Amniotic epithelial cell (primary cell): ENCODE measurements at regions not wholly inside any gene's neighbourhood (a gene's known extent, or its start where the extent isn't known, plus 50 kb on each side); places are given as distances from the start of the nearest gene placed in this dataset.

ENCODE experiments used
- DNase-seq: peaks from one replicate; pipeline ENCODE4 v3.0.0-alpha.2; 2010; ENCODE audit warnings: low read depth

- DNase-seq: no peak
Measured at GRCh38 chr2:6626401-6627012, 239.2 kb downstream of the CMPK2 start.

DNA sequence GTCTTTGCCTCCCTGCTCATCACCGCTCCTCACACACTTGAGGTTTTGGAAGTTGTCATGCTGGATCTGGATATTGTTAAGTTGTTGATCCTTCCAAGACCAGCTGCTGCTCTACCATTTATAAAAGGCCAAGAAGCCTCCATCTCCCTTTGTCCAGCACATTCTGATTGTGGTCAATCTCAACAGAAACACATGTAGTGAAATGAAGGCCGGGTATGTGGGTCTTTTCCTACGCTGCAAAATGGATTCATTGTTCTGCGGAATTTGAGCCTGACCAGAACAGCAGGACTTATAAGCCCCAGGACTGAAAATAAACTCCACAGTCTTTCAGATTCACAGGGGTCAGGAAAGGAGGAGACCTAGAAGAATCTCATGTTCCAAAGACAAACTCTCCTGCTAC lies 238.4 kb downstream of the CMPK2 start:
- DNase-seq: no peak

DNA sequence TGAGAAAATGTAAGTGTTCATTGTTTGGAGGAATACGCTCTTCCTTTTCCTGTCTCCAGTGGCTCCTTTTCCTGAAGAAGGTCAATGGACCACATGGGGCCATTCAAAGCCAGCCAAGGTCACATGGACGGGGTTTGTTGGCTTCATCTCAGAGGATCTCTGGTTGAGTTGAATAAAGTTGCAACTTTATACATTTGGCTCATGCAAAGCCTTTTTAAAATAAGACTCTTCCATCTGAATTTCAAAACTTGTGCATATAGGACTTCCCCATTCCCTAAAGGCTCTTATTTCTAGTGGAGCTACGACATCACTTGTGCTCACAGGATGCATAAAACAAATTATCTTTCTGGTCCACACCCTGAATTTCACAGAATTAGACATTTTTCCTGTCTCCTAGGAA lies 235.5 kb downstream of the CMPK2 start:
- no peak for DNase-seq

- DNase-seq: no peak
Measured at GRCh38 chr2:6635296-6635695, 230.4 kb downstream of the CMPK2 start.

DNA sequence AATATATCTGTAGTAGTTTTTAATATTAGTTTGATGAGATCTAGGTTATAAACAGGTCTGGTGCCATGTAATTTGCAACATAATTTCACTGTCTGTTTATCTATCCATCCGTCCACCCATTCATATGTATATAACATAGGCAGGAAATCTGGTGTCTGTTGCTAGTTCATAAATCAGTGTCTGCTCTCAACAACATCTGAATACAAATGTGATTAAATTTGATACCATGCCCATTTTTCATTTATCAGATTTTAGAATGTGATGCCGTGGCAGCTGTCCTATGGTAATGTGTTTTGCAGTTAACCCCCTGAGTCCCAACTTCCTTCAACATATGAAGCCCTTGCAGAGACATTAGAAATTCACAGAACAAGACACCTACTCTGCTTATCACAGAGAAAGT lies 228.4 kb downstream of the CMPK2 start:
- no peak for DNase-seq

DNA sequence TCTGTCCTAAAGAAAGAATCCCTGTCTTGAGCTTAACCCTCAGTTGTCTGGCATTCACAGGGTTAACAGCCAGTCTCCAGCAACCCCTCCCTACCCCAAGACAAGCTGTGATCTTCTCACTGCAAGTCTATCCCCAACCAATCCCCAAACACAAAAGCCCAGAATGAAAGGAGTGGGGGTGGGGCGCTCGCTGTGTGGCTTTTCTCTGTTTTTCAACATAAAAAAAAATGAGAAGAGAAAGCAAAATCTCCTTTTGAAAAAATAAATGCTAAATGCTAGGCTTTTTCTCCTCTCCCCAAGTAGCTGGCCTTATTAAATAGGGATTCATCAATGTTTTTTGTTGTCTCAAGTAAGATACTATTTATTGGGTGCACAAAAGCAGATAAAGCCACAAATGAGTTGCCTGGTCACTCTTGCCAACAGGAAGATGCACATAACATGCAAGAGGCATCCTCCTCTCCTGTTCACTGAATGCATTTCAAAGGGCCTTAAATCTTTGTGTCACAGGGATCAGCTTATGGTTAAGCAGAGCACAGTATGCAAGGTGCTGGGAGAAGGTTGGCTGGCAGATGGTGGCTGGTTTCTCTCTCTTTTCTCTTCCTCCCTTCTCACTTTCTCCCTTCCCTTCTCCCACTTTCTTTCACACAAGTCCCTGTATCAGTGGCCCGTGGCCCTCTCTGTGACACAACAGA lies 225.6 kb downstream of the CMPK2 start:
- DNase-seq: no peak

DNA sequence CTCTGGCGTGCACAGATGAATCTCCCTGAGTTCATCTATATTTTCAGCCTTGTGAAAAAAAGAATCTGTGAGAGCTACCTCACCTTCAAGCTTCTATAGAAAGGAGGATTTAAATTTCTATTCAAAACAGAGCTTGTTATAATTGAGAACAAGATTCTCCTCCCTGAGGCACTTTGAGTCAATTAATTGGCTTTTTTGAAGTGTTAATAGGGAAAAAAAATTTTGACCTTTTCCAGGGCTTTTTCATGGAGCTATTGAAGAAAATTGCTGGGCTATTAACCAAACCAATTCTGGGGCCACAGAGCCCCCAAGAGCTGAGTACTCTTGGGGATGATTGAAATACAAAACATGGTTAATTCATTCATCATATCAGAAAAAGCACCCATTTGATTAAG lies 225.1 kb downstream of the CMPK2 start:
- DNase-seq: no peak

GRCh38 chr2:6641956-6642355 lies 223.8 kb downstream of the CMPK2 start:
- no peak for DNase-seq

GRCh38 chr2:6644261-6644660 lies 221.4 kb downstream of the CMPK2 start:
- DNase-seq: no peak

GRCh38 chr2:6645004-6645403 lies 220.7 kb downstream of the CMPK2 start:
- no peak for DNase-seq

- no peak for DNase-seq
Measured at GRCh38 chr2:6645672-6646071, 220.0 kb downstream of the CMPK2 start.

DNA sequence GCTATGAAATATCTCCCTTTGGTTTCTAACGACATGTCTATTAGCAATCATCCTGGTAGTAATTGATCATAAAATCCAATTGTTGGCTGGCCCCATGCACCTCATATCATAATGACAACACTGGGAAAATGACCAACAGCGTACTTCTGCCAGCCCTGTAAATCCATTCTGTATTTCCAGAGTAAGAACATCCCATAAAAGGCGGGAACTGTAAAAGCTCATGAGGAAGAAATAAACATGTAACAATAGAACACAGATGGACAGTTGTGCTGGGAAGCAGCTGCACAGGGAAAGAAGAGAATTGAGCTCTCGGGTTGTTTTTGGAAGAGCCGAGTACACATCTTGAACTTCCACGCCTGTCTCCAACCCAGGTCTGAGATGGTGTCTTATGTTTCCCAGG lies 218.7 kb downstream of the CMPK2 start:
- DNase-seq: no peak

DNA sequence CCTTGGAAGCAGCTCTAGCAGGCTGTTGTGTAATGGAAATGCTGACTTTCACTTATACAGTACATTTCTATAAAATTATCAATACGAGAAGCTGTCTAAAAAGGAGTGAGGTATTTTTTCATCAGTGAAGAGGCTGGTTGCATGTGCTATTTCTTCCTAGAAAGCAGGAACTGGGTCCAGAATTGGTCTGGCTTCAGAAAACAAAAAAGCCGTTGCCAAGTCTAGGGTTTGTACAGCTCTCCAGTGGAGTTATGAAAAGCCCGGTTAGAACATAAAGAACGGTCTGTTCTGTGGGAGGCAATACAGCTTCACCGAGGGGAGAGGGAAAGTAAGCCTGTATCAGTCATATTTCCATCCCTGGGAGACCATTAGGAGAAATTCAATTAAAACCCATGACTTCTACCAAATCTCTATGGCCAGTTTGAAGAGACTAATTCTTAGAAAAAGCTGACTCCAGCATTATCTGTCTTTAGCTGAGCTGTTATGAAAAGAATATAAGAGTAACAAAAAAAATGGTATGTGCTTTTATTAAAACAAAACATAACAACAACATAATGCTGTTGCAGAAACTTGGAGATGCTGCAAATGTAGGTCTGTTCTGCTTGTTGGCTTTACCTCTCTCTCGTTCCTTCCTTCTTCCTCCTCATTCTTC lies 217.0 kb downstream of the CMPK2 start:
- no peak for DNase-seq

DNA sequence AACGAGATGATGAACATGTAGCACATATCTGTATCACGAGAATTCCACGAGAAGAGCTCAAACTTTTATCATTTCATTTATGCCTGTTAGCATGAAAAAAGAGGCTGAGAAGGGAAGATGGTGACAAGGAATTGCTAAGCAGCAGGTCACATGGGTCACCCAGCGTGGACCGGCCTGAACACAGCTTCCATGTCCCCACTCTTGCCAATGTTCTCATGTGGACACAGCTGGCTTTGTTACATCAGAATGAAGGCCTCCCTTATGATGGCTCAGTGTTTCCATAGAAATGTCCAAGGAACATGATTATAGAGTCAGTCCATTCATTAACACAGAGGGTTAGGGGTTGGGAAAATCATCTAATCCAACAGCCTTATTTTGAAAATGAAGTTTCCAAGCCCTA lies 215.4 kb downstream of the CMPK2 start:
- no peak for DNase-seq

GRCh38 chr2:6652251-6652650 lies 213.5 kb downstream of the CMPK2 start:
- DNase-seq: no peak

GRCh38 chr2:6653281-6653750 lies 212.4 kb downstream of the CMPK2 start:
- no peak for DNase-seq

- no peak for DNase-seq
Measured at GRCh38 chr2:6654279-6654678, 211.4 kb downstream of the CMPK2 start.

- DNase-seq: no peak
Measured at GRCh38 chr2:6656633-6657032, 209.1 kb downstream of the CMPK2 start.

GRCh38 chr2:6657136-6657535 lies 208.6 kb downstream of the CMPK2 start:
- DNase-seq: no peak

- no peak for DNase-seq
Measured at GRCh38 chr2:6657855-6658254, 207.9 kb downstream of the CMPK2 start.

GRCh38 chr2:6664332-6665061 lies 201.2 kb downstream of the CMPK2 start:
- no peak for DNase-seq

DNA sequence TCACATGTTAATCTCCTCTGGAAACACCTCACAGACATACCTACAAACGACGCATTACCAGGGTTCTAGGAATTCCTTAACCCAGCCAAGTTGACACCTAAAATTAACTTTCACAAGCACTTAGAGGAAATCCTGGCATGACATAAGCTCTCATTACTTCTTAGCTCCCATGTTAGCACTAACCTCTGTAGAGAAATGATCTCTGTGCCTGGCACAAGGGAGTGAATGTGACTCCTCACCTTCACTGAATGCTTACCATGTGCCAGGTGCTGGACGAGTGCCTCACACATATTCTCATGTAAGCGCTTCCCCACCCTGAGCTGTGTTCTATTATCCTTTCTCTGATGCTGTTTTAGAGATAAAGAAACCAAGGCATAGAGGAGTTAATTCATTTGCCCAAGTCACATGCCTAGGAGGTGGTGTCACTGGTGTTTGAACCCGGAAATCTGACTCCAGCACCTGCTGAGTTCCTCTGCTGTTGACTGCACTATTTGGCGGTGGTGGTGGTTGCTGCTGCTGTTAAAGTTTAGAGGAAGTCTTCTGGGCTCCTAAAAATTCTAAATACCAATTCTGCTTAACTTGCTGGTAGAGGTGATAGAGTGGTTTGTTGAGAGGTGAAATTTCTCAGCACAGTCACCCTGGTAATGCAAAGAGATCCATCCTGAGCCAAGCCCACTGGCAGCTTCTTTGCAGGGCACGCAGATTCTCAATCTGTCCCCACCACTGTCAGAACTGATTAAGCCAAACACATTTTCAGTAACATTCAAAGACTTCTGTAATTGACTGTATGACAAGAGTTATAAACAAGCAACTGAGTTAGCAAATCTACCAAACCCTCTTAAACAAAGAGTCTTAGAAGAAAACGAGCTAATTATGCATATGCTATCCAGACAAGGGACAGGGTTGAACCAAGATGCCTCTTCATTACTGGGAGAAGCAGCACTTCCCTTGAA lies 200.3 kb downstream of the CMPK2 start:
- DNase-seq: no peak
